CD14-positive monocyte (primary cell): ENCODE measurements at regions not wholly inside any gene's neighbourhood (a gene's known extent, or its start where the extent isn't known, plus 50 kb on each side); places are given as distances from the start of the nearest gene placed in this dataset.

Experiments
- DNase-seq, 3 donors: peaks; one replicate each; pipeline ENCODE4 v3.0.0-alpha.2; 2011 to 2022
- H2AFZ ChIP-seq: 2 replicates; pipeline ENCODE4 v1.6.0; 2012; ENCODE audit warnings: mild to moderate bottlenecking, low read depth, low read length, inconsistent platforms; ENCODE audit not compliant: insufficient read depth, poor library complexity, severe bottlenecking
- H3K27ac ChIP-seq, 2 donors: 1 replicate in 1 of 2; 2 replicates in 1 of 2; pipeline ENCODE4 v1.5.1; 2012 to 2013; ENCODE audit warnings: low read length in 2 of 2, control low read depth in 1 of 2, inconsistent platforms in 1 of 2, low read depth in 1 of 2, mild to moderate bottlenecking in 1 of 2
- H3K27me3 ChIP-seq, 2 donors: one replicate each; pipeline versions ENCODE4 v1.6.0 to v1.6.1; 2011 to 2013; ENCODE audit warnings: low read length in 2 of 2; ENCODE audit not compliant: control insufficient read depth in 2 of 2, insufficient read depth in 2 of 2
- H3K36me3 ChIP-seq, 2 donors: replicated peaks in 1 of 2; 1 replicate in 1 of 2; 2 replicates in 1 of 2; pipeline versions ENCODE4 v1.5.1 to v1.6.1; 2012 to 2013; ENCODE audit warnings: low read length in 2 of 2, control low read depth in 1 of 2, inconsistent platforms in 1 of 2, mild to moderate bottlenecking in 1 of 2; ENCODE audit not compliant: insufficient read depth in 2 of 2, control insufficient read depth in 1 of 2
- H3K4me1 ChIP-seq, 2 donors: 1 replicate in 1 of 2; 2 replicates in 1 of 2; pipeline versions ENCODE4 v1.5.1 to v1.6.1; 2012 to 2013; ENCODE audit warnings: low read length in 2 of 2, control low read depth in 1 of 2, inconsistent platforms in 1 of 2, mild to moderate bottlenecking in 1 of 2, moderate library complexity in 1 of 2; ENCODE audit not compliant: insufficient read depth in 2 of 2, control insufficient read depth in 1 of 2
- H3K4me2 ChIP-seq: replicated peaks from 2 replicates; pipeline ENCODE3; 2012; ENCODE audit warnings: low read length, moderate library complexity, mild to moderate bottlenecking; ENCODE audit not compliant: poor library complexity, severe bottlenecking; ENCODE audit errors: extremely low read depth
- H3K4me3 ChIP-seq, 3 experiments: fragments of 200-600 bp in 1 of 3; sonication (generic) in 1 of 3; replicated peaks in 1 of 3; 1 replicate in 2 of 3; 2 replicates in 1 of 3; pipeline ENCODE4 v1.5.1; 2011 to 2013; ENCODE audit warnings: low read length in 3 of 3, mild to moderate bottlenecking in 3 of 3, control low read depth in 2 of 3, low read depth in 2 of 3, inconsistent platforms in 1 of 3, moderate library complexity in 1 of 3
- H3K79me2 ChIP-seq: 2 replicates; pipeline ENCODE4 v1.6.0; 2012; ENCODE audit warnings: mild to moderate bottlenecking, control low read depth, inconsistent platforms, low read length, moderate library complexity; ENCODE audit not compliant: insufficient read depth
- H3K9ac ChIP-seq: 2 replicates; pipeline ENCODE4 v1.6.0; 2017; ENCODE audit warnings: low read length, mild to moderate bottlenecking; ENCODE audit not compliant: insufficient read depth, poor library complexity, severe bottlenecking
- H3K9me3 ChIP-seq, 2 donors: replicated peaks in 1 of 2; 1 replicate in 1 of 2; 2 replicates in 1 of 2; pipeline versions ENCODE4 v1.5.1 to v1.6.1; 2012 to 2013; ENCODE audit warnings: low read length in 2 of 2, control low read depth in 1 of 2; ENCODE audit not compliant: control insufficient read depth in 1 of 2, insufficient read depth in 1 of 2
- H4K20me1 ChIP-seq: 2 replicates; pipeline ENCODE4 v1.6.0; 2012; ENCODE audit warnings: mild to moderate bottlenecking, low read length, control low read depth, moderate library complexity; ENCODE audit not compliant: insufficient read depth
- H3K27ac Mint-ChIP-seq, 7 donors: one replicate each; pipeline ENCODE4 v1.8.0; 2020; ENCODE audit warnings: mild to moderate bottlenecking in 7 of 7, mixed read lengths in 7 of 7, moderate library complexity in 6 of 7, inconsistent platforms in 2 of 7
- H3K27me3 Mint-ChIP-seq, 3 donors: one replicate each; pipeline ENCODE4 v1.8.0; 2021 to 2022; ENCODE audit warnings: low read depth in 3 of 3, mild to moderate bottlenecking in 3 of 3, mixed read lengths in 3 of 3, moderate library complexity in 3 of 3, inconsistent platforms in 1 of 3
- H3K36me3 Mint-ChIP-seq, 2 donors: one replicate each; pipeline ENCODE4 v1.8.0; 2020; ENCODE audit warnings: mixed read lengths in 2 of 2, inconsistent platforms in 1 of 2, mild to moderate bottlenecking in 1 of 2
- H3K4me1 Mint-ChIP-seq: one replicate; pipeline ENCODE4 v1.8.0; 2020; ENCODE audit warnings: mild to moderate bottlenecking, mixed read lengths
- H3K4me3 Mint-ChIP-seq, 2 donors: one replicate each; pipeline ENCODE4 v1.8.0; 2020; ENCODE audit warnings: mild to moderate bottlenecking in 2 of 2, mixed read lengths in 2 of 2, moderate library complexity in 1 of 2
- H3K9me3 Mint-ChIP-seq, 7 donors: one replicate each; pipeline ENCODE4 v1.8.0; 2020 to 2022; ENCODE audit warnings: mixed read lengths in 7 of 7, mild to moderate bottlenecking in 6 of 7, moderate library complexity in 6 of 7, inconsistent platforms in 2 of 7
- CTCF ChIP-seq: fragments of 200-600 bp; IDR thresholded peaks from one replicate; pipeline ENCODE4 v1.8.0; 2022; ENCODE audit warnings: antibody characterized with exemption, mild to moderate bottlenecking
- WGBS: methylation state at CpG from one replicate; pipeline ENCODE4 v1.1.5; 2013; ENCODE audit warnings: missing lambda C conversion rate; ENCODE audit not compliant: insufficient coverage; 5-methylcytosine and 5-hydroxymethylcytosine counted together
- intact Hi-C, 2 donors: fragments of 100-400 bp; cut with micrococcal nuclease; formaldehyde crosslinking; loops; one replicate each; pipeline versions ENCODE4 v1.15.0 to v1.15.1; 2023

GRCh38 chr18:34551824-34552223 lies 158.3 kb upstream of the DTNA start:
- Histone ChIP-seq H3K27me3 (peaks cover 0 to 2% of the 10 kb centered on the region in 2 donors), H3K4me3 (no peak overlapping the region), H4K20me1 (no peaks in the 10 kb centered on the region), H3K9ac (no peak overlapping the region), H3K4me2 (no peak overlapping the region), H3K4me1 (no peaks in the 10 kb centered on the region), H3K79me2 (no peaks in the 10 kb centered on the region), H3K27ac (no peak overlapping the region), H3K36me3 (no peaks in the 10 kb centered on the region), H2AFZ (no peak overlapping the region), H3K9me3 (no peaks in the 10 kb centered on the region)
- intact Hi-C loops: no loop called here
- peaks cover 0 to 3% (median 2%) of the 10 kb centered on the region in 3 donors for H3K27me3 Mint-ChIP-seq
- TF ChIP-seq CTCF: no peak
- DNase-seq: no peak
- H3K4me3 Mint-ChIP-seq: no peak overlapping the region
- no peaks in the 10 kb centered on the region for H3K4me1 Mint-ChIP-seq
- peaks cover 0 to 7% (median 2%) of the 10 kb centered on the region in 7 donors for H3K9me3 Mint-ChIP-seq
- WGBS: 89% methylated on average over 1 of the region's 2 CpGs
- no peaks in the 10 kb centered on the region for H3K36me3 Mint-ChIP-seq
- H3K27ac Mint-ChIP-seq: no peak overlapping the region

- WGBS: no CpG with 5 or more reads among the region's 6 CpGs
- Histone ChIP-seq H3K4me2 (no peak overlapping the region), H3K9ac (no peak overlapping the region), H3K4me3 (no peak overlapping the region), H3K36me3 (no peaks in the 10 kb centered on the region), H3K27me3 (no peaks in the 10 kb centered on the region), H2AFZ (no peak overlapping the region), H3K9me3 (peaks cover 0 to 2% of the 10 kb centered on the region in 2 donors), H3K79me2 (no peaks in the 10 kb centered on the region), H3K4me1 (no peaks in the 10 kb centered on the region), H3K27ac (no peak overlapping the region), H4K20me1 (no peaks in the 10 kb centered on the region)
- intact Hi-C loops: no loop called here
- H3K4me1 Mint-ChIP-seq: no peaks in the 10 kb centered on the region
- H3K36me3 Mint-ChIP-seq: no peaks in the 10 kb centered on the region
- H3K4me3 Mint-ChIP-seq: no peak overlapping the region
- no peaks in the 10 kb centered on the region for H3K27me3 Mint-ChIP-seq
- no peak overlapping the region for H3K27ac Mint-ChIP-seq
- TF ChIP-seq CTCF: no peak
- no peak for DNase-seq
- peaks cover 0 to 14% (median 4%) of the 10 kb centered on the region in 7 donors for H3K9me3 Mint-ChIP-seq
These were observed 147.7 kb upstream of the DTNA start for GRCh38 chr18:34562252-34562870.
